Ishikawa (cell line): ENCODE measurements at regions not wholly inside any gene's neighbourhood (a gene's known extent, or its start where the extent isn't known, plus 50 kb on each side); places are given as distances from the start of the nearest gene placed in this dataset.

Experiments used
- CEBPB ChIP-seq: IDR thresholded peaks from 2 replicates; pipeline ENCODE4 v1.6.1; 2012
- CREB1 ChIP-seq: IDR thresholded peaks from 2 replicates; pipeline ENCODE4 v1.6.1; 2012; ENCODE audit warnings: low read depth
- EGR1 ChIP-seq: IDR thresholded peaks from 2 replicates; pipeline ENCODE4 v1.6.1; 2012
- EP300 ChIP-seq: IDR thresholded peaks from 2 replicates; pipeline ENCODE4 v1.6.1; 2012; ENCODE audit warnings: borderline replicate concordance
- FOXM1 ChIP-seq: IDR thresholded peaks from 2 replicates; pipeline ENCODE4 v1.6.1; 2012; ENCODE audit warnings: low read depth, borderline replicate concordance
- MAX ChIP-seq: IDR thresholded peaks from 2 replicates; pipeline ENCODE4 v1.6.1; 2012
- NFIC ChIP-seq: IDR thresholded peaks from 2 replicates; pipeline ENCODE4 v1.6.1; 2012
- RAD21 ChIP-seq: IDR thresholded peaks from 2 replicates; pipeline ENCODE4 v1.6.1; 2012; ENCODE audit warnings: low read depth
- REST ChIP-seq: IDR thresholded peaks from 2 replicates; pipeline ENCODE4 v1.6.1; 2012; ENCODE audit warnings: low read depth, mild to moderate bottlenecking
- TAF1 ChIP-seq: IDR thresholded peaks from 2 replicates; pipeline ENCODE4 v1.6.1; 2012; ENCODE audit warnings: low read depth, mild to moderate bottlenecking
- TCF12 ChIP-seq: IDR thresholded peaks from 2 replicates; pipeline ENCODE4 v1.6.1; 2012; ENCODE audit warnings: low read depth
- TEAD4 ChIP-seq: IDR thresholded peaks from 2 replicates; pipeline ENCODE4 v1.6.1; 2012
- YY1 ChIP-seq: IDR thresholded peaks from 2 replicates; pipeline ENCODE4 v1.6.1; 2012; ENCODE audit warnings: low read depth
- ZBTB7A ChIP-seq: IDR thresholded peaks from 2 replicates; pipeline ENCODE4 v1.6.1; 2012; ENCODE audit warnings: low read depth
- TF ChIP-seq, protein P1 (sequence below): IDR thresholded peaks from 2 replicates; pipeline ENCODE4 v1.6.1; 2012

DNA sequence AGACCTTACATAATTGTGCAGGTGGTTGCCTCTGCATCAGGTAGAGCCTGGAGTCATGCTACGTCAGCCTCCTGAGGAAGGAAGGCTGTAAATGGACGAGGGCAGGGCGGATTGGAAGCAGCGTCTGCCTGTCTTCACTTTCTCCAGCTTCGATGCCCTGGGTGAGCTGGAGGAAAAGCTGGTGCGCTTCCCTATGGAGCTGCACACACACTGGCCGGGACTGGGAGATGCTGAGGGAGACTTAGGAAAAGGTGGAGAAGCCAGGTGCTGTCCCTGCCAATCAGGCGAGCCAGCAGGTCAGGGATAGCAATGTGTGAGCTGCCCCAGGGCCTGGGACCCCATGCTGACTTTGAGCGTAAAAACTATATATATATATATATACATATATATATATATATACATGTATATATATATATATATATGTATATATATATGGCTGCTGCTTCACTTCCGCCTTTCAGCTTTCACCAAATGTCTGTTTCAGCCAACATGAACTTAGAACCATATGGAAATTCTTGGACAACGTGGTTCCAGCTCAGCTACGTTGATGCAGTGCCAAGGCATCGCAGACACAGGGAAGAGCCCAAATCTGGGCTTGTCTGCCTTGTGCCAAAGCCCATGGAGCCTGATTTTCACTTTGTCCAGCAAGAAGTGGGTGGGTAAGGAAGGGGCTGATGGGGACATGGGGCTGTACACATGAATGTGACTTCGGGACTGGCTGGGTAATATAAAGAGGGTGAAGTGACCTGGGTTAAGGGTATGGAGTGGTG, 71.5 kb upstream of the NKD1 start:
- TF ChIP-seq CEBPB (no peak), CREB1 (no peak), NFIC (no peak), YY1 (no peak), REST (no peak), RAD21 (no peak), FOXM1 (no peak), EGR1 (no peak), EP300 (no peak), TCF12 (no peak), TAF1 (no peak), MAX (no peak), ZBTB7A (no peak), TEAD4 (no peak)
- TF ChIP-seq, protein P1, sequence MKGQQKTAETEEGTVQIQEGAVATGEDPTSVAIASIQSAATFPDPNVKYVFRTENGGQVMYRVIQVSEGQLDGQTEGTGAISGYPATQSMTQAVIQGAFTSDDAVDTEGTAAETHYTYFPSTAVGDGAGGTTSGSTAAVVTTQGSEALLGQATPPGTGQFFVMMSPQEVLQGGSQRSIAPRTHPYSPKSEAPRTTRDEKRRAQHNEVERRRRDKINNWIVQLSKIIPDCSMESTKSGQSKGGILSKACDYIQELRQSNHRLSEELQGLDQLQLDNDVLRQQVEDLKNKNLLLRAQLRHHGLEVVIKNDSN = no peak

- TF ChIP-seq TCF12 = no peak
- TF ChIP-seq, protein P1 = no peak
- no peak for TF ChIP-seq RAD21
- no peak for TF ChIP-seq EGR1
These were observed 73.0 kb upstream of the NKD1 start for GRCh38 chr16:50475170-50475569.

GRCh38 chr16:50474138-50474537, 74.1 kb upstream of the NKD1 start:
- TF ChIP-seq EP300 (no peak), NFIC (no peak), TEAD4 (no peak), FOXM1 (no peak)

GRCh38 chr16:50473356-50473945, 74.7 kb upstream of the NKD1 start:
- no peak for TF ChIP-seq ZBTB7A
- TF ChIP-seq YY1 = no peak
- no peak for TF ChIP-seq RAD21
- TF ChIP-seq, protein P1 = no peak
- TF ChIP-seq CEBPB = no peak
- no peak for TF ChIP-seq EP300
- TF ChIP-seq NFIC = no peak
- no peak for TF ChIP-seq CREB1
- no peak for TF ChIP-seq REST
- no peak for TF ChIP-seq TCF12
- TF ChIP-seq EGR1 = no peak
- TF ChIP-seq FOXM1 = no peak
- no peak for TF ChIP-seq TAF1
- no peak for TF ChIP-seq MAX
- no peak for TF ChIP-seq TEAD4

DNA sequence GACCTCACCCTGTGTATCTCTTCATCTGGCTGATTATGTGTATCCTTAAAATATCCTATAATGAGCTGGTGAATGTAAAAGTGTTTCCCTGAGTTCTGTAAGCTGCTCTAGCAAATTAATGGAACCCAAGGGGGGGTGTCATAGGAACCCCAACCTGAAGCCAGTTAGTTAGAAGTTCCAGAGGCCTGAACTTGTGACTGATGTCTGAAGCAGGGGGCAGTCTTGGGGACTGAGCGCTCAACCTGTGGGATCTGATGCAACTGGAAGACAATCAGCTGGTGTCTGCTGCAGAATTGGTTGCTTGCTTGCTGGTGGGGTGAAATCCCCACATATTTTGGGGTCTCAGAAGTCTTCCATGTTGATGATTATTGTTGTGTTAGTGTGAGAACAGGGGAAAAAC, 75.7 kb upstream of the NKD1 start:
- TF ChIP-seq FOXM1 (no peak), NFIC (no peak), TAF1 (no peak), CREB1 (no peak), EGR1 (no peak), MAX (no peak), RAD21 (no peak), EP300 (no peak), CEBPB (no peak), YY1 (no peak), TCF12 (no peak)
- TF ChIP-seq, protein P1 = no peak
